Esophagus muscularis mucosa (tissue), 2 donors: ENCODE measurements at regions not wholly inside any gene's neighbourhood (a gene's known extent, or its start where the extent isn't known, plus 50 kb on each side); places are given as distances from the start of the nearest gene placed in this dataset.
"Not testable (repeated sequence)": the region's sequence is repeated elsewhere in the genome, so short reads cannot be mapped to it uniquely, and the experiment has no call there.

Experiments used
- POLR2A ChIP-seq: fragments of 450-650 bp; IDR thresholded peaks from one replicate; pipeline ENCODE4 v1.6.1; 2017; ENCODE audit warnings: antibody characterized with exemption, moderate library complexity, mild to moderate bottlenecking, low read depth
- POLR2AphosphoS5 ChIP-seq, 2 donors: sonication (generic); formaldehyde crosslinking; IDR thresholded peaks; one replicate each; pipeline ENCODE4 v1.6.1; 2017; ENCODE audit warnings: antibody characterized with exemption in 2 of 2

DNA sequence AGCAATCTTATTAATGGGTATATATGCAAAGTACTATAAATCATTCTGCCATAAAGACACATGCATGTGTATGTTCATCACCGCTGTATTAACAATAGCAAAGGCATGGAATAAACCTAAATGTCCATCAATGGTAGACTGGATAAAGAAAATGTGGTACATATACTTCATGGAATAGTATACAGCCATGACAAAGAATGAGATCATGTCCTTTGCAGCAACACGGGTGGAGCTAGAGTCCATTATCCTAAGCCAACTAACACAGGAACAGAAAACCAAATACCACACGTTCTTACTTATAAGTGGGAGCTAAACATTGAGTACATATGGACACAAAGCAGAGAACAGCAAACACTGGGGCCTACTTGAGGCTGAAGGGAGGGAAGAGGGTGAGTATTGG lies 720.8 kb downstream of the GLUD2 start:
- not testable (repeated sequence) for TF ChIP-seq POLR2AphosphoS5 (IDR thresholded peaks at IDR 0.05); POLR2A
